Thyroid gland (tissue), 4 donors: ENCODE measurements at regions not wholly inside any gene's neighbourhood (a gene's known extent, or its start where the extent isn't known, plus 50 kb on each side); places are given as distances from the start of the nearest gene placed in this dataset.

ENCODE experiments used
- DNase-seq, 2 donors: peaks; one replicate each; pipeline ENCODE4 v3.0.0-alpha.2; 2019
- H3K27ac ChIP-seq, 3 donors: fragments of 200-600 bp; sonication (generic); 1 replicate in 2 of 3; 2 replicates in 1 of 3; pipeline ENCODE4 v1.5.1; 2016 to 2019; ENCODE audit warnings: mild to moderate bottlenecking in 1 of 3, moderate library complexity in 1 of 3
- H3K27me3 ChIP-seq: fragments of 200-600 bp; sonication (generic); one replicate; pipeline ENCODE4 v1.5.1; 2019
- H3K36me3 ChIP-seq, 2 donors: fragments of 200-600 bp; sonication (generic); one replicate each; pipeline ENCODE4 v1.5.1; 2016 to 2019
- H3K4me1 ChIP-seq, 2 donors: fragments of 200-600 bp; sonication (generic); one replicate each; pipeline ENCODE4 v1.5.1; 2017 to 2019
- H3K4me3 ChIP-seq, 3 donors: fragments of 200-600 bp; sonication (generic); replicated peaks in 1 of 3; 1 replicate in 2 of 3; 2 replicates in 1 of 3; pipeline ENCODE4 v1.5.1; 2016; ENCODE audit warnings: mild to moderate bottlenecking in 1 of 3
- H3K9me3 ChIP-seq: fragments of 200-600 bp; sonication (generic); one replicate; pipeline ENCODE4 v1.5.1; 2017
- CTCF ChIP-seq, 6 experiments: fragments of 200-600 bp in 3 of 6; fragments of 450-650 bp in 3 of 6; sonication (generic) in 3 of 6; IDR thresholded peaks; one replicate each; pipeline ENCODE4 v1.5.1; 2016 to 2019; ENCODE audit warnings: antibody characterized with exemption in 6 of 6, mild to moderate bottlenecking in 2 of 6, inconsistent platforms in 1 of 6, moderate library complexity in 1 of 6
- POLR2A ChIP-seq, 2 donors: fragments of 450-650 bp; IDR thresholded peaks; one replicate each; pipeline ENCODE4 v1.6.1; 2017; ENCODE audit warnings: antibody characterized with exemption in 2 of 2, mild to moderate bottlenecking in 2 of 2, moderate library complexity in 1 of 2
- WGBS, 2 donors: methylation state at CpG; one replicate each; pipeline ENCODE4 v1.1.5; 2017; 5-methylcytosine and 5-hydroxymethylcytosine counted together
- intact Hi-C: fragments of 100-400 bp; cut with DNase I; formaldehyde crosslinking; loops from one replicate; pipeline ENCODE4 v1.15.1; 2023

- 88 to 93% methylated on average over 1 of the region's 1 CpG for WGBS, 2 donors
- intact Hi-C loops, result no loop called here
- Histone ChIP-seq H3K4me3 (no peak overlapping the region), H3K36me3 (no peaks in the 10 kb centered on the region), H3K27me3 (no peaks in the 10 kb centered on the region), H3K27ac (no peak overlapping the region), H3K4me1 (no peaks in the 10 kb centered on the region), H3K9me3 (no peaks in the 10 kb centered on the region)
- no peak for TF ChIP-seq CTCF (IDR thresholded peaks at IDR 0.05)
- TF ChIP-seq POLR2A (IDR thresholded peaks at IDR 0.05), result no peak
- no peak for DNase-seq
These were observed 1280.5 kb downstream of the OTOL1 start for GRCh38 chr3:162777118-162777517.

- H3K9me3 ChIP-seq, result no peaks in the 10 kb centered on the region
- intact Hi-C loops, result no loop called here
- no peak for TF ChIP-seq POLR2A (IDR thresholded peaks at IDR 0.05)
- TF ChIP-seq CTCF (IDR thresholded peaks at IDR 0.05), result no peak
- no peak for DNase-seq
- H3K36me3 ChIP-seq, result no peaks in the 10 kb centered on the region
- H3K4me1 ChIP-seq, result no peaks in the 10 kb centered on the region
- no peaks in the 10 kb centered on the region for H3K27me3 ChIP-seq
- no peak overlapping the region for H3K4me3 ChIP-seq
- no peak overlapping the region for H3K27ac ChIP-seq
These were observed 1283.7 kb downstream of the OTOL1 start for GRCh38 chr3:162780313-162780712.

- Histone ChIP-seq H3K4me3 (no peak overlapping the region), H3K4me1 (no peaks in the 10 kb centered on the region), H3K27ac (no peak overlapping the region), H3K27me3 (no peaks in the 10 kb centered on the region), H3K9me3 (no peaks in the 10 kb centered on the region), H3K36me3 (no peaks in the 10 kb centered on the region)
- intact Hi-C loops, result no loop called here
- WGBS, 2 donors, result 87% methylated on average over 2 of the region's 2 CpGs
- no peak for DNase-seq
- TF ChIP-seq CTCF (IDR thresholded peaks at IDR 0.05) (no peak), POLR2A (IDR thresholded peaks at IDR 0.05) (no peak)
These were observed 1303.3 kb downstream of the OTOL1 start for GRCh38 chr3:162799910-162800309.

- Histone ChIP-seq H3K27ac (no peak overlapping the region), H3K27me3 (no peaks in the 10 kb centered on the region), H3K36me3 (no peaks in the 10 kb centered on the region), H3K4me3 (no peak overlapping the region), H3K9me3 (no peaks in the 10 kb centered on the region), H3K4me1 (no peaks in the 10 kb centered on the region)
- intact Hi-C loops, result no loop called here
- WGBS, 2 donors, result 87 to 92% methylated on average over 4 of the region's 4 CpGs
- no peak for TF ChIP-seq POLR2A (IDR thresholded peaks at IDR 0.05)
- TF ChIP-seq CTCF (IDR thresholded peaks at IDR 0.05), result no peak
- no peak for DNase-seq
These were observed 1305.8 kb downstream of the OTOL1 start for GRCh38 chr3:162802228-162802965.

GRCh38 chr3:162810776-162811175 is 1314.2 kb downstream of the OTOL1 start:
- TF ChIP-seq POLR2A (IDR thresholded peaks at IDR 0.05) (no peak), CTCF (IDR thresholded peaks at IDR 0.05) (no peak)
- DNase-seq, result no peak
- Histone ChIP-seq H3K27ac (no peak overlapping the region), H3K27me3 (no peaks in the 10 kb centered on the region), H3K4me3 (no peak overlapping the region), H3K36me3 (no peaks in the 10 kb centered on the region), H3K9me3 (no peaks in the 10 kb centered on the region), H3K4me1 (no peaks in the 10 kb centered on the region)
- intact Hi-C loops, result no loop called here
